ENCODE measurements at regions not wholly inside any gene's neighbourhood (a gene's known extent, or its start where the extent isn't known, plus 50 kb on each side); places are given as distances from the start of the nearest gene placed in this dataset.

DNA sequence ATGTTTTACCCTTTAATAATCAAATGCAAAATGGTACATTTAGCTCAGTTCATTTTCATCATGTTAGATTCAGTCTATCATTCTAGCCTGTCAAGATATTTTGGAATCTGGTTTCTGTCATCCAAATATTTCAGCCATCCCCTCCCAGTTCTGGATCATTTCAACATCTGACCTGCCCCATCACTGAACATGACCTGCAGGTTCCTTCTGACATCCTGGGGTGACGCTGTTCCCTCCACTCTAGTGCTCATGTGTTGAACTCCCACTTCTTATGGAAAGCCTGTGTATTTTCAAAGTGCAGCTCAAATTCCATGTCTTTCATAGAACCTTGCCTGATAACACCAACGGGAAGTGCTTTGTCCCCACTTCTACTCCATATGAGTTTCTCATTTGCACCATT is 320.0 kb upstream of the TNP1 start:
- no peak for TF ChIP-seq CTCF (IDR thresholded peaks at IDR 0.05)
- no peak for TF ChIP-seq POLR2A (IDR thresholded peaks at IDR 0.05)

Data from body of pancreas (tissue), 4 donors.